Activated T-cell treated with anti-CD3 and anti-CD28 coated beads for 4 hours (primary cell): ENCODE measurements at regions not wholly inside any gene's neighbourhood (a gene's known extent, or its start where the extent isn't known, plus 50 kb on each side); places are given as distances from the start of the nearest gene placed in this dataset.
"Not testable (repeated sequence)": the region's sequence is repeated elsewhere in the genome, so short reads cannot be mapped to it uniquely, and the experiment has no call there.

Experiments used
- DNase-seq: peaks from one replicate; pipeline ENCODE4 v3.0.0-alpha.2; 2020

DNA sequence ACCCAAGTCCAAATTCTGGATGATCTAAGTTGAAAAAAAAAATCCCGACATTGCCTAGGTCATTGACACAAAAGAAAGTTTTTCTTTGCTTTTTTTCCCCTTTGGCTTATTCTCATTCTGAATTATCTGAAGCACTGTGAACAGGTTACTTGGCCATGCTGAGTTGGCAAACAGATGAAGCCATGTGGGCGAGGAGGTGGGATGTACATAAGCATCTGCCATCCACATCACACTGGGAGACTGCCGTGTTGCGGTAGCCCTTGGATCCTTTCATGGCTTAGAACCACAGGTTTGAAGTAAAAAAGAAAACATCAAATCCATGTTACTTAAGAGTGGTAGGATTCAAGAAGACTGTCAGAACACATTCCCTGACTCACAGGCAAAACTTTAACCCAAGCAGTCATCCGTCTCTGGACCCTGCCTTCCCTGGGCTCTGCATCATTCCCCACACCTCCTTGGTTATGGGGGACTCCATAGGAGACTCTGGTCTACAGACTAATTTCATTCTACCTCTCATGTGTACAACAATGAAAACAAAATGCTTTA lies 242.5 kb upstream of the SERP2 start:
- DNase-seq: no peak

DNA sequence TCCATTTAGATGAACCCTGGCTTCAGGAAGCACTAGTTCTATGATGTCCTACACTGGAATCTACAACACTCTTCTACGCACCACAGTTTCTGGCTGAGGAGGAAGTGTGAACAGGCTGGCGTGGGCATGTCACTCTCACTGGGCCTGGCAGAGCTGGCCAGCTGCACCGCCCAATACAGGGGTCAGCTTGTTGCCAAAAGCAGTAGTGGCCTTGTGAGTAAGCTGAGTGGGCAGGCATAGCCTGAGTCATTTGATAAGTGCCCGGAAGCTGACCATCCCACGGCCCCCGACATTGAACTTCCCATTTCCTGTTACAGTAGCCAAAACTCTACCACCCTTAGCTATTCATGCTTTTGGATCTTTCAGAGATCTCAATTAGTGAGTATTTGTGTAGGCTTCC lies 240.9 kb upstream of the SERP2 start:
- no peak for DNase-seq

DNA sequence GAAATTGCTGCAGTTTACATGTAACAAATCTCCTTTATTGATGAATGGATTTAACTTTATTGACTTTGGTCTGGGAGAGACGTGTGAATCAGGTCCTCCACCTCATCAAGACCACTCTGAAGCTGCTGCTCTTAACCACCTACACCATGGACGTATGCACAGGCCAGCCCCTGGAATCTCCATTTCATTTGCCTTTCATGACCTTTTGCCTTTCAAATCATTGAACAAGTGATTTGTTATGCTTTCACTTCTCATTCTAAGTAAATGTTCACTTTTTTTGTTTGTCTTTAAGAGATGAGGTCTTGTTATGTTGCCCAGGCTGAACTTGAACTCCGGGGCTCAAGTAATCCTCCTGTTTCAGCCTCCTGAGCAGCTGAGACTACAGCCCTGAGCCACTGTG lies 240.0 kb upstream of the SERP2 start:
- no peak for DNase-seq

DNA sequence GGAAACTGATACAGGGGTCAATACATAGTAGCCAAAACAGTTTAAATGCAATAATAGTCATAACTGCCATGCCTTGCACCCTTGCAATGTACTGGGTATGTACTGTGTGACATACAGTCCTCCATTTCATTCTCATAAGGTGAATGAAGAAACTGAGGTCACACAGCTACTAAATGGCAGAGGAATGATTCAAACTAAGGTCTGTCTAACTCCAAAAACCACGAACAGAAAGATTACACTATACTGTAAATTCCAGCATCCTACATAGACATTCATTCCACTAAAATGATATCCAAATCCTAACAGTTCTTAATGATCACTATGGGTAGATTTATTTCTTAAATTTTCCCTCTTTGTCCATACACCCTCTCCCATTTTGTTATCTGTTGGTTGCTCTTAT lies 238.1 kb upstream of the SERP2 start:
- DNase-seq: no peak

GRCh38 chr13:44136696-44137268 lies 236.8 kb upstream of the SERP2 start:
- DNase-seq: no peak

DNA sequence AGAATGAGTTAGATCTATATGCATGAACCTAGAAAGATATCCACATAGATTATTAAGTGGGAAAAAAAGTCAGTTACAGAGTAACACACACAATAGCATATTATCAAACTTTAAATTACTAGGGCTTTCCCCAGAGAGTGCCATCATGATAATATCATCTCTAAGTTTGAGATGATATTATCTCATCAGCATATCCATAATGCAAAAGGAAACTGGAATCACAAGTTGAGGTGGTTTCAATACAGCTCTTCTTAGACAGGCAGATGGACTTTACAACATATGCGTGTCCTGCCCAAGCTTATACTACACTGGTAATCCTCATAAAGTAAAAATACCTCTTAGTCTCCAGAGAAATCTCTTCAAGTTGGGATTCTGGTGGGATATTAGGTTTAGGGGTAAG lies 236.2 kb upstream of the SERP2 start:
- DNase-seq: no peak

DNA sequence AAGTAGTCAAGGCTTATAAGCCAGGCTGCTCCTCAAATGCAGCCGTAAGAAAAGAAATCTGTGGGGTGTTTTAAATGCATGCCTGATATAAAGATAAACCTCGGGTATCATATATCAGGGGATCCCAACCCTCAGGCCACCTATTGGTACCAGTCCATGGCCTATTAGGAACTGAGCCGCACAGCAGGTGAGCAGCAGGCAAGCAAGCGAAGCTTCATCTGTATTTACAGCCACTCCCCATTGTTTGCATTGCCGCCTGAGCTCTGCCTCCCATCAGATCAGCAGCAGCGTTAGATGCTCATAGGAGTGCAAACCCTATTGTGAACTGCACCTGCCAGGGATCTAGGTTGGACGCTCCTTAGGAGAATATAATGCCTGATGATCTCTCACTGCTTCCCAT lies 233.5 kb upstream of the SERP2 start:
- no peak for DNase-seq

GRCh38 chr13:44140888-44141724 lies 232.5 kb upstream of the SERP2 start:
- no peak for DNase-seq

GRCh38 chr13:44141725-44142539 lies 231.7 kb upstream of the SERP2 start:
- DNase-seq: peak; percentile 87

GRCh38 chr13:44142540-44142867 lies 231.1 kb upstream of the SERP2 start:
- DNase-seq: no peak

DNA sequence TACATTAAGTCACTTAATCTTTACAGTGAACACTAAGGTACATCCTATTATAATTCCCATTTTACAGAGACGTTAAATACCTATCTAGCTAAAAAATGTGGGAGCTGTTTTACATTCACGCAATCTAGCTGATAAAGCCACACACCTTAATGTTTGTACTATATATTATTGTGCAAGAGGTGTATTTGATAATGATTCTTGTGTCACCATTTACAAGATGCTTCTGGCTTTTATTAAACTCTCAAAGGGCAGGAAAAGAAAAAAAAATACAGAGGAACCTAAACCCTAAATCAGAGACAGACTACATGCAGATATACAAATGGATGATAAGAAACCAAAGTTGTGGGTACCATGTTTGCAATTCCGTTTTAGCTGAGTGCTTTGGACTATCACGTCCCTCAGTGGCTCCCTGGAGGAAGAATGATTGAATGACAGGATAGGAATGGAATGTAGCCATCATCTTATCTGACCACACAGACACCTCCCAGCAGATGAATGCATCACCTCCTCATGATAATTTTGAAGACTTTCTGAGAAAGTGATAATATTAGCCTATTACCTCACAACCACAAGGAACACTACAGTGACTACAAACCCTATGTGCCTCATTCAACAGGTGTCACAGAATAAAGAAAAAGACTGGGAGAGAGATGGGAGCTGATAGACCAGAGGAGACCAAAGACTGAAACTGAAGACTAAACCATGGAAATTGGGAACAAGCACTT lies 230.5 kb upstream of the SERP2 start:
- no peak for DNase-seq

- DNase-seq: no peak
Measured at GRCh38 chr13:44146138-44146537, 227.5 kb upstream of the SERP2 start.

DNA sequence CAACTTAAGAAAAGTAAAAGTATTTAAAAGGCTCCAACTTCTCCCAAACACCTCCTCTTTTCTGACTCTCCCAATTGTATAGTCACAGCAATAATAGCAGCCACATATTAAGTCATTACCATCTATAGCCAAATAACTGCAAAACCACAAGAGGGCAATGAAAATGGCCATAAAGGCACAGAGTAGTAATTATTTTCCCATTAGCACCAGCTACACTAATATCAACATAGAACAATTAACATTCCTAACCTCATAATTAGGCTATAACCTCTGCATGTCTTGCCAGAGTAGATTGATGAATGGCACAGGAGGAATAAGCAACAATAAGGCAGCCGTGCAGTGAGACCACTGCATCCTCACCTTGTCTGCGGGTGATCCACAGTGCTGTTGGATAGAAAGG lies 226.4 kb upstream of the SERP2 start:
- no peak for DNase-seq

- no peak for DNase-seq
Measured at GRCh38 chr13:44147648-44148047, 226.0 kb upstream of the SERP2 start.

- no peak for DNase-seq
Measured at GRCh38 chr13:44148159-44148914, 225.3 kb upstream of the SERP2 start.

GRCh38 chr13:44149231-44149630 lies 224.4 kb upstream of the SERP2 start:
- not testable (repeated sequence) for DNase-seq

DNA sequence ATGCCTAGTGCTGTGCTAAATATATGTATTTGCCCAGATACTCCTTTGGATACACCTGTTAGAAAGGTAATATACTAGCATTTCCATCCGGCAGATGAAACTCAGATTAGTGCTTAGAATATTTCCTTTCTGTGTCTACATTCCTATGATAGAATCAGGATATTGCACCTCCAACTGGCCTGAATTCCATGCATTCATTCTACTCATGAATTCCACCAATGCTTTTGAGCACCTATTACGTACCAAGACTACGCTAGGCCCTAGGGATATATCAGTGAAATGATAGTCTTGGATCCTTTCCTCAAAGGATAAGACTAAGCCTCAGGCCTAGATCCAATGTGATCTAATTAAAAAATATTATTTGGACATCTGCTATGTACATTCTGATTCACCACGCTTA lies 223.8 kb upstream of the SERP2 start:
- no peak for DNase-seq

- no peak for DNase-seq
Measured at GRCh38 chr13:44151474-44151873, 222.2 kb upstream of the SERP2 start.

DNA sequence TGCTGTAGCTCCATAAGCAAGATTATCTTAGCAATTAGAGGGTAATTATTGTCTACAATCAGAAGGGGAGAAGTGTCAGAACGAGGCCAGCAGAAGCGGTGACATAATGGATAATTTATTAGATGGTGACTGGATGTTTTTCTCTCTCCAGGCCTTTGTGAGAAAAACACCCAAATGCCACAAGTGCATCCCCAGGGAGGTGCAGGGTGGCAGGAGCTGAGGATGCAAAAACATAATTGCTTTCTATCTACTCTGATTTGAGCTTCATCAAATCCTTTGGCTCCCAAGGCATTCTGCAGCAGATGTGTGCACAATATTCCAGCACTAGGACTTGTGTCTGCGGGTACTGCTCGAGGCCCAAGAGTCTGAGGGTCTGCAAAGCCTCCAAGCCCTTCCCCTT lies 220.1 kb upstream of the SERP2 start:
- DNase-seq: no peak

DNA sequence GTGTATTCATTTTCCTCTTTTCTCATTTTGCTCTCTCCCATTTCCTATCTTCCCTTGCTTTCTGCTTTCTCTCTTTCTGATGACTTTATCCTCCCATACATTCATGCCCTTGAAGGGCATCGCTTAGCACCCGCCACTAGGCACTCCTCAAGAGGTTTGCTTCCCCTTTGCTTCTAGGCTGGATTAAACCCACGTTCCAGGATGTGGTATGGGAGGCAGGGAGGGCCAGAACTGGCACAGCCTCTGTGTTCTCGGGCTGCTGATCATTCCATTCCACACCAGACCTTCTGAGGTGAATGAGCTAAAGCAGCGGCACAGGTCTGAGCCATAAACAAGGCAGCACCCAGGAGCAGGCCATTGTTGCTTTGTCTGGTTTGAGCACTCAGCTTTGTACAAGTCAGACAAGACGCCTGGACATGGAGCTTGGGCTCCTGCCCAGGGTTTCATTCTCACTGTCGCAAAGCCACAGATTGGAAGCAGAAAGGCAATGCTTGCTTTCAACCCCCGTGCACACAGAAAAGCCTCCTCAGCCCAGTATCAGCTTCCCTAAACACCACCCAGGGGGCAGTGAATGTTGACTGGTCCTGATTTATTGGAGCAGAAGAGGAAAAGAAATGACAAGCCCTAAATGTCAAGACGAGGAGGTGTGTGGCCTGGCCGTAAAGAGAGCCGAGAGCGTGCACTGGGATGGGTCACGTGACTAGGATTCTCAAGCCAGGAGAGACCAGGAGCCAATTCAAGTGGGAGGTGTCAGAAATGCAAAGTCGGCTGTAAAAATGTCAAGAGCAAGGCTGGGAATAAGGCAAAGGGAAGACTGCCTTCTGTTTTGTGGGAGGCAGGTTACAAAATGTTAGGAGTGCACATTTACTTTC lies 218.0 kb upstream of the SERP2 start:
- DNase-seq: no peak

GRCh38 chr13:44156294-44156658 lies 217.3 kb upstream of the SERP2 start:
- no peak for DNase-seq
